A549 (cell line): ENCODE measurements at regions not wholly inside any gene's neighbourhood (a gene's known extent, or its start where the extent isn't known, plus 50 kb on each side); places are given as distances from the start of the nearest gene placed in this dataset.

ENCODE experiments used
- ATAC-seq, 2 experiments: fragments of 200-7000 bp in 1 of 2; fragments of >200 bp in 1 of 2; cut with Nextera tagmentation in 1 of 2; cut with Tn5 transposase in 1 of 2; 3 replicates each; pipeline versions ENCODE4 v1.8.0 to v1.9.1; 2018 to 2020; ENCODE audit warnings: mild to moderate bottlenecking in 1 of 2, moderate library complexity in 1 of 2
- CTCF ChIA-PET: fragments of 300-600 bp; sonication (Branson Sonifier 250); formaldehyde crosslinking; extraction: SDS; loops from one replicate; lab custom pipeline; 2021; ENCODE audit warnings: antibody characterized with exemption, inconsistent platforms; lab: Yijun Ruan, JAX
- POLR2A ChIA-PET: fragments of 350-600 bp; formaldehyde crosslinking; extraction: SDS; loops from one replicate; lab custom pipeline; 2021; ENCODE audit warnings: antibody characterized with exemption, inconsistent platforms; lab: Yijun Ruan, JAX
- DNase-seq, 2 experiments: peaks; one replicate each; pipeline versions ENCODE4 v3.0.0 to v3.0.0-alpha.2; 2011 to 2016; ENCODE audit warnings: low read depth in 1 of 2, low spot score in 1 of 2
- FAIRE-seq: peaks from 2 replicates; lab custom pipeline; 2011; peaks lifted over from hg19 to GRCh38; lab: Jason Lieb, UNC
- H3K27ac ChIP-seq, 2 experiments: fragments of >200 bp; sonication (Bioruptor Twin); formaldehyde crosslinking; 3 replicates each; pipeline ENCODE4 v1.5.1; 2016 to 2017
- H3K4me1 ChIP-seq: fragments of >200 bp; sonication (Bioruptor Twin); formaldehyde crosslinking; 3 replicates; pipeline ENCODE4 v1.6.1; 2016
- H3K4me2 ChIP-seq: fragments of >200 bp; sonication (Bioruptor Twin); formaldehyde crosslinking; 3 replicates; pipeline ENCODE4 v1.6.1; 2016
- H3K4me3 ChIP-seq: fragments of >200 bp; sonication (Bioruptor Twin); formaldehyde crosslinking; 3 replicates; pipeline ENCODE4 v1.5.1; 2016
- H3K9me3 ChIP-seq: fragments of >200 bp; sonication (Bioruptor Twin); formaldehyde crosslinking; 3 replicates; pipeline ENCODE4 v1.6.1; 2016
- CEBPB ChIP-seq, 2 experiments: fragments of >200 bp in 1 of 2; sonication (Bioruptor Twin) in 1 of 2; formaldehyde crosslinking in 1 of 2; IDR thresholded peaks; 2 replicates each; pipeline ENCODE4 v1.6.1; 2012 to 2016
- EHMT2 ChIP-seq: fragments of 200-600 bp; sonication (generic); IDR thresholded peaks from 2 replicates; pipeline ENCODE4 v1.6.1; 2016; ENCODE audit warnings: antibody characterized with exemption, low read depth, mild to moderate bottlenecking, moderate library complexity
- FOSL2 ChIP-seq, 2 experiments: fragments of 450-650 bp in 1 of 2; fragments of >200 bp in 1 of 2; sonication (Bioruptor Twin) in 1 of 2; formaldehyde crosslinking; IDR thresholded peaks; 2 replicates each; pipeline versions ENCODE4 v1.5.0 to v1.6.1; 2016 to 2020; ENCODE audit warnings: mild to moderate bottlenecking in 1 of 2, moderate library complexity in 1 of 2
- GATA3 ChIP-seq: IDR thresholded peaks from 2 replicates; pipeline ENCODE4 v1.6.1; 2012; ENCODE audit warnings: borderline replicate concordance
- HDAC2 ChIP-seq: fragments of 200-600 bp; sonication (generic); IDR thresholded peaks from 2 replicates; pipeline ENCODE4 v1.6.1; 2016
- JUN ChIP-seq, 2 experiments: fragments of >200 bp; sonication (Bioruptor Twin); formaldehyde crosslinking; IDR thresholded peaks; 2 replicates in 1 of 2; 3 replicates in 1 of 2; pipeline ENCODE4 v1.6.1; 2016 to 2017
- JUNB ChIP-seq: fragments of >200 bp; sonication (Bioruptor Twin); formaldehyde crosslinking; IDR thresholded peaks from 2 replicates; pipeline ENCODE4 v1.6.1; 2016
- KDM5A ChIP-seq: fragments of 200-600 bp; sonication (generic); IDR thresholded peaks from 2 replicates; pipeline ENCODE4 v1.6.1; 2016; ENCODE audit warnings: antibody characterized with exemption, mild to moderate bottlenecking
- MAFK ChIP-seq: fragments of 450-650 bp; IDR thresholded peaks from 2 replicates; pipeline ENCODE4 v1.6.1; 2014; ENCODE audit not compliant: partially characterized antibody
- MAZ ChIP-seq: fragments of 150-350 bp; IDR thresholded peaks from 2 replicates; pipeline ENCODE4 v1.6.1; 2014; ENCODE audit warnings: antibody characterized with exemption, low read depth, low read length, borderline replicate concordance
- PHF8 ChIP-seq: fragments of 200-600 bp; sonication (generic); IDR thresholded peaks from 2 replicates; pipeline ENCODE4 v1.6.1; 2016; ENCODE audit warnings: low read depth, mild to moderate bottlenecking, antibody characterized with exemption, moderate library complexity, borderline replicate concordance
- POLR2A ChIP-seq: IDR thresholded peaks from 2 replicates; pipeline ENCODE4 v1.6.1; 2012; ENCODE audit warnings: mild to moderate bottlenecking, low read length
- RAD21 ChIP-seq, 2 experiments: fragments of >200 bp in 1 of 2; sonication (Bioruptor Twin) in 1 of 2; formaldehyde crosslinking in 1 of 2; IDR thresholded peaks in 1 of 2; conservative IDR thresholded peaks in 1 of 2; 2 replicates in 1 of 2; 3 replicates in 1 of 2; pipeline ENCODE4 v1.6.1; 2012 to 2018; ENCODE audit warnings: inconsistent platforms in 1 of 2
- RARB ChIP-seq: fragments of 250-450 bp; sonication (Bioruptor Pico); IDR thresholded peaks from 2 replicates; pipeline ENCODE4 v1.8.0; 2021; ENCODE audit warnings: mild to moderate bottlenecking, moderate library complexity
- RCOR1 ChIP-seq: fragments of 150-350 bp; IDR thresholded peaks from 2 replicates; pipeline ENCODE4 v1.6.1; 2014; ENCODE audit warnings: antibody characterized with exemption, low read length, low read depth
- RFX5 ChIP-seq: fragments of 450-650 bp; IDR thresholded peaks from 2 replicates; pipeline ENCODE4 v1.7.1; 2014; ENCODE audit warnings: antibody characterized with exemption, mild to moderate bottlenecking, moderate library complexity
- RNF2 ChIP-seq: fragments of 200-600 bp; sonication (generic); IDR thresholded peaks from 2 replicates; pipeline ENCODE4 v1.6.1; 2016; ENCODE audit warnings: low read depth, mild to moderate bottlenecking, antibody characterized with exemption, moderate library complexity, borderline replicate concordance
- SREBF2 ChIP-seq: fragments of 450-650 bp; IDR thresholded peaks from 2 replicates; pipeline ENCODE4 v1.6.1; 2014; ENCODE audit warnings: mild to moderate bottlenecking, moderate library complexity
- TFCP2L1 ChIP-seq: fragments of 250-450 bp; sonication (Bioruptor Pico); IDR thresholded peaks from 2 replicates; pipeline ENCODE4 v1.5.0; 2021; ENCODE audit warnings: mild to moderate bottlenecking
- WGBS: methylation state at CpG from one replicate; pipeline ENCODE4 v1.1.6; 2017; ENCODE audit errors: missing lambda C conversion rate; 5-methylcytosine and 5-hydroxymethylcytosine counted together
- TF ChIP-seq, protein P1 (sequence below): fragments of 150-350 bp; IDR thresholded peaks from 2 replicates; pipeline ENCODE4 v1.6.1; 2014; ENCODE audit warnings: low read depth, mild to moderate bottlenecking, low read length
- TF ChIP-seq, protein P2 (sequence below): IDR thresholded peaks from 2 replicates; pipeline ENCODE4 v1.6.1; 2012

DNA sequence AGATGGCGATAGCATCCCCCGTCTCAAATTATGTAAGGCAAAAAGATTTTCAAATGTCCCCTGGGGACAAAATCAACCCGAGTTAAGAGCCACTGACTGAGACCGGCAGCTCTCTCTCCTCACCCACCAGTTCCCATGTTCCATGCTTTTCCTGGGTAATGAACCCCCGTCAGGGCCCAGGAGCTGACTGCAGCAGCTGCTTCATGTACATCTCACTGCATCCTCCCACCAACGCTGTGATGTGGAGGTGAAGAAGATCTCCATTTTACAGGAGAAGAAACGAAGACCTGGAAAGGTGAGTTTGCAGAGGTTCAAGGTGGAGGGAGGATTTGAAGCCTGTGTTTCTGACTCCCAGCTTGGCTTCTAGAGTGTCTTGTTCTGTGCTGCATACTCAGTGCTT, 481.1 kb downstream of the MIAT start:
- ATAC-seq (no peak), FAIRE-seq (no peak), DNase-seq (no peak)
- Histone ChIP-seq H3K4me2 (no peak overlapping the region), H3K9me3 (peaks cover 10% of the 10 kb centered on the region; the same call in 1 of the 3 replicates), H3K4me1 (peaks cover 65% of the 10 kb centered on the region), H3K27ac (peak overlapping the region; percentile 80 to 90; a peak in 5 of 6 replicates), H3K4me3 (no peak overlapping the region)
- no peak for TF ChIP-seq RAD21 (conservative IDR thresholded peaks at IDR 0.05 in 1 of 2, IDR thresholded peaks at IDR 0.05 in 1 of 2)
- no peak for TF ChIP-seq RNF2
- TF ChIP-seq RARB = no peak
- no peak for TF ChIP-seq SREBF2
- TF ChIP-seq KDM5A = no peak
- TF ChIP-seq, protein P1, sequence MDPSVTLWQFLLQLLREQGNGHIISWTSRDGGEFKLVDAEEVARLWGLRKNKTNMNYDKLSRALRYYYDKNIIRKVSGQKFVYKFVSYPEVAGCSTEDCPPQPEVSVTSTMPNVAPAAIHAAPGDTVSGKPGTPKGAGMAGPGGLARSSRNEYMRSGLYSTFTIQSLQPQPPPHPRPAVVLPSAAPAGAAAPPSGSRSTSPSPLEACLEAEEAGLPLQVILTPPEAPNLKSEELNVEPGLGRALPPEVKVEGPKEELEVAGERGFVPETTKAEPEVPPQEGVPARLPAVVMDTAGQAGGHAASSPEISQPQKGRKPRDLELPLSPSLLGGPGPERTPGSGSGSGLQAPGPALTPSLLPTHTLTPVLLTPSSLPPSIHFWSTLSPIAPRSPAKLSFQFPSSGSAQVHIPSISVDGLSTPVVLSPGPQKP = no peak
- no peak for TF ChIP-seq POLR2A
- no peak for TF ChIP-seq PHF8
- no peak for TF ChIP-seq JUNB
- TF ChIP-seq TFCP2L1 = no peak
- no peak for TF ChIP-seq MAFK
- CTCF ChIA-PET = no interaction called here
- WGBS = 96% methylated on average over 4 of the region's 7 CpGs
- POLR2A ChIA-PET = no interaction called here

DNA sequence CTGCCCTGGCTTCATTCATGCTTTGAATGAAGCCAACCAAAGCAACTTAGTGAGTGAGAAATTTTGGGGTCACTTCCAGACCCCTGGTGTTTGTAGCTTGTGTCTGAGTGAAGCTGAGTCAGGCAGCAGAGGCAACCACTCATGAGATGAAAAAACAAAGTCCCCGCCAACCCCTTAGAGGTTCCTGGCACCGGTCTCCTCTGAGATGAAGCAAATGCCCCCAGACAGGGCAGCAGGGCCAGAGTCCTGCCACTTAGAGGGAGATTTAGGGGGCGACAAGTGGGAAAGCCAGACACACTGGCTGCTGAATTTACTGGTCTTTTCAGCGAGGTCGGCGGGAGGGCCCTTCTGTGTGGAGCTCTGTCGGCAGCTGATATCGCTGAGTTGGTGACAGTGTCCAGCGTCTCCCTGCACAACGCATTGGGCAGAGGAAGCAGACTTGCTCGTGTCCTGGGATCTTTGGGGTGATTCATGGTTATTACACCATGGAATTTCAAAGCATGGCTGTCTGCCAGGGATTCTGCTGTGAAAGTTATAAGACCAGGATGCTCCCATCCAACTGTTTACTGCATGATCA, 482.6 kb downstream of the MIAT start:
- peaks cover 10% of the 10 kb centered on the region; the same call in 1 of the 3 replicates for H3K9me3 ChIP-seq
- DNase-seq (peak; percentile 45 to 68), ATAC-seq (peak; percentile 81 to 82), FAIRE-seq (no peak)
- WGBS = 5% methylated on average over 10 of the region's 11 CpGs
- H3K4me1 ChIP-seq = peaks cover 50% of the 10 kb centered on the region
- no peak overlapping the region for H3K4me3 ChIP-seq
- CTCF ChIA-PET = no interaction called here
- H3K27ac ChIP-seq = peak overlapping the region; percentile 80 to 90
- POLR2A ChIA-PET = no interaction called here
- H3K4me2 ChIP-seq = peak overlapping the region; percentile 73
- TF ChIP-seq GATA3 (peak; percentile 49; the same call in 1 of the 2 replicates), CEBPB (IDR thresholded peaks at IDR 0.05) (peak in 1 of 2 experiments; percentile 28; a peak in 1 of 4 replicates), HDAC2 (no peak), JUN (IDR thresholded peaks at IDR 0.05) (0 out of 5 replicates have a peak, but pooled peaks of 1 of the 2 experiments have one; percentile 27), EHMT2 (no peak), JUNB (peak; percentile 45; the same call in 1 of the 2 replicates), FOSL2 (IDR thresholded peaks at IDR 0.05) (no peak), FOSL2 (CRISPR knock-in tag; IDR thresholded peaks at IDR 0.05) (peak; percentile 63)
- TF ChIP-seq, protein P2, sequence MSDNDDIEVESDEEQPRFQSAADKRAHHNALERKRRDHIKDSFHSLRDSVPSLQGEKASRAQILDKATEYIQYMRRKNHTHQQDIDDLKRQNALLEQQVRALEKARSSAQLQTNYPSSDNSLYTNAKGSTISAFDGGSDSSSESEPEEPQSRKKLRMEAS = peak; percentile 44

DNA sequence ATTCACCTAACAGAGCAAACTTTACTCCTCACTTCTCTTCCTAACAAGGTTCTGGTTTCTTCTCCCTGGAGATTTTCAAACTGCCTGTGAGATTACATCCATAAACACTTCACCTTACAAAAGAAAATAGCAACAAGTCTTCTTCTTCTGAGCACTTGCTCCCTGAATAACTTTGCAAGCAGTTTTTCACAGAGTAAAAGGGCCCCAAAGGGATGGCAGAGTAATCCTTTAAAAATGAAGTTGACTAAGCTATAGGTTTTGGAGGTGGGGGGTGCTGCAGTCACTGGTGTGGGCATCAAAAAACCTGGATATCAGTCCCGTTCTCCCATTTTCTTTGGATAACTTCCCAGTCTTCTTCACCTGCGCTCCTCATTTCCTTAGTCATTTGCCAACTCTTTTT, 484.9 kb downstream of the MIAT start:
- 55% methylated on average over 2 of the region's 2 CpGs for WGBS
- CTCF ChIA-PET = no interaction called here
- ATAC-seq (no peak), DNase-seq (no peak), FAIRE-seq (no peak)
- Histone ChIP-seq H3K4me1 (peaks cover 51% of the 10 kb centered on the region), H3K4me3 (no peak overlapping the region), H3K4me2 (no peak overlapping the region), H3K9me3 (no peaks in the 10 kb centered on the region), H3K27ac (peak overlapping the region; percentile 20 to 90; a peak in 3 of 6 replicates)
- POLR2A ChIA-PET = no interaction called here
- TF ChIP-seq MAZ (no peak), RCOR1 (no peak), RFX5 (no peak), HDAC2 (no peak), CEBPB (IDR thresholded peaks at IDR 0.05) (no peak)
